ENCODE measurements at regions not wholly inside any gene's neighbourhood (a gene's known extent, or its start where the extent isn't known, plus 50 kb on each side); places are given as distances from the start of the nearest gene placed in this dataset.
"Not testable (repeated sequence)": the region's sequence is repeated elsewhere in the genome, so short reads cannot be mapped to it uniquely, and the experiment has no call there.

DNA sequence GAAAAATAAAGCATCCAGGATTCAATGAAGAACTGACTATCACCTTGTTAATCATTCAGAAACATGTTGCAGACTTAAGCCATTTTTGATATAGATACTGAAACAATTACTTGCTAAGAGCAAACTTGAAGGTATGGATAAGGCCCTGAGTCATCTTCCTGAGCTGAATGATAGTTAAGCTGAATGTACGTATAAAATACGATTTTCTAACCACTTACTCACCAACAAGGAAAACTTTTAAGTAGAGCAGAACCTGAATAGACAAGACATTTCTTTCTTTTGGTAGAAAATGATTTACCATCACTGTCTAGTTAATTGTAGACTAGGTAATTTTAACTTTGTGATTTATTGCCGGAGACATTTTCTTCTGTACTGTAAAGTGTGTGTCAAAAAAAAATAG lies 261.2 kb downstream of the RTP5 start:
- DNase-seq, result not testable (repeated sequence)

DNA sequence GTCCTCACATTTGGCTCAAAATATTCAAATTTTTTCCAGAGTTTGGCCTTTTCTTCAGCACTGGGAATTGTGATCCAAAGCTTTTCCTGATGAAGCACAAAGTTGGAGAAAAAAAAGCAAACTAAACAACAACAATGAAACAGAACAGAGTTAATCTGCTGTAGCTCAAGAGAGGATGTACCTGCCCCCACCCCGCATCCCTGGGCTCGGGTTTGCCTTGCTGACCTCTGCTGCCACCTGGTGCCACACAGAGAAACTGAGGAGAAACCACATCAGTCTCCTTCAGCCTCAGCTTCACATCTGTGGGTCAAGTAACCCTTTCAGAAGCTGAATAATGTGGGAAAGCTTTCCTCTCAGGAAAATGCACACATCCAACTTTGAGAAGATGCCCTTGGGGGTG lies 290.4 kb downstream of the RTP5 start:
- not testable (repeated sequence) for DNase-seq

DNA sequence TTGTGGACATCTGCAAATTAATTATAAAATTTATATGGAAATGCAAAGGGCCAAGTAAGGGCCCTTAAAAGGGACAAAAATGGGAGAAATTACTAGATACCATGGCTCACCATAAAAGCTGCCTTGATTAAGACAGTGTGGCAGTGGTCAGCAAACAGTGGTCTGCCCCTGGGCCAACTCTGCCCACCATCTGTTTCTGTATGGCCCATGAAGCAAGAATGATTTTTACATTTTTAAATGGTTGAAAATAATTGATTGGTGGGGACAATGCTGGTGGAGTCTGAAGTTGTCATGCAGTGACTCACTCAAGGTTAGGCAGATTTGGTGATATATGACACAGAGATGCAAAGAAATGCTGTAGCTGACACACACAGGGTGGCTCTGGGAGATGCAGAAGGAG lies 295.6 kb downstream of the RTP5 start:
- DNase-seq, result not testable (repeated sequence)

DNA sequence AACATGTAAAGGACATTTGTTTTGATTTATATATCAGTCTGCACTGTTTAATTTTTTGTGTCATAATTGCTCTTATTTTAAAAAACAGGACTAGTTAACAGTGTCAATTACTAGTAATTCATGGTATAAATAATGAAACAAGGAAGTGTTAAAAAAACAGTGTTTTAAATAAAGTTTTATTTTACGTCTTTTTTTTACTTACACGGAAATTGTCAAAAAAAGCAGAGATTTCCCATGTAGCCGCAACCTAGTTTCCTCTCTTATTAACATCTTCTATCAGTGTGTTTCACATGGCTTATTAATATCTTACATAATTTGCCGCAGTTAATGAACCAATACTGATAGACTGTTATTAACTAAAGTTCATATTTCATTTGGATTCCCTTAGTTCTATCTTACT lies 301.8 kb downstream of the RTP5 start:
- not testable (repeated sequence) for DNase-seq

Data from right hindlimb (tissue), 1 donor.